Thyroid gland (tissue), 4 donors: ENCODE measurements at regions not wholly inside any gene's neighbourhood (a gene's known extent, or its start where the extent isn't known, plus 50 kb on each side); places are given as distances from the start of the nearest gene placed in this dataset.

ENCODE experiments used
- DNase-seq, 2 donors: peaks; one replicate each; pipeline ENCODE4 v3.0.0-alpha.2; 2019
- H3K27ac ChIP-seq, 3 donors: fragments of 200-600 bp; sonication (generic); 1 replicate in 2 of 3; 2 replicates in 1 of 3; pipeline ENCODE4 v1.5.1; 2016 to 2019; ENCODE audit warnings: mild to moderate bottlenecking in 1 of 3, moderate library complexity in 1 of 3
- H3K27me3 ChIP-seq: fragments of 200-600 bp; sonication (generic); one replicate; pipeline ENCODE4 v1.5.1; 2019
- H3K36me3 ChIP-seq, 2 donors: fragments of 200-600 bp; sonication (generic); one replicate each; pipeline ENCODE4 v1.5.1; 2016 to 2019
- H3K4me1 ChIP-seq, 2 donors: fragments of 200-600 bp; sonication (generic); one replicate each; pipeline ENCODE4 v1.5.1; 2017 to 2019
- H3K4me3 ChIP-seq, 3 donors: fragments of 200-600 bp; sonication (generic); replicated peaks in 1 of 3; 1 replicate in 2 of 3; 2 replicates in 1 of 3; pipeline ENCODE4 v1.5.1; 2016; ENCODE audit warnings: mild to moderate bottlenecking in 1 of 3
- H3K9me3 ChIP-seq: fragments of 200-600 bp; sonication (generic); one replicate; pipeline ENCODE4 v1.5.1; 2017
- CTCF ChIP-seq, 6 experiments: fragments of 200-600 bp in 3 of 6; fragments of 450-650 bp in 3 of 6; sonication (generic) in 3 of 6; IDR thresholded peaks; one replicate each; pipeline ENCODE4 v1.5.1; 2016 to 2019; ENCODE audit warnings: antibody characterized with exemption in 6 of 6, mild to moderate bottlenecking in 2 of 6, inconsistent platforms in 1 of 6, moderate library complexity in 1 of 6
- POLR2A ChIP-seq, 2 donors: fragments of 450-650 bp; IDR thresholded peaks; one replicate each; pipeline ENCODE4 v1.6.1; 2017; ENCODE audit warnings: antibody characterized with exemption in 2 of 2, mild to moderate bottlenecking in 2 of 2, moderate library complexity in 1 of 2
- WGBS, 2 donors: methylation state at CpG; one replicate each; pipeline ENCODE4 v1.1.5; 2017; 5-methylcytosine and 5-hydroxymethylcytosine counted together
- intact Hi-C: fragments of 100-400 bp; cut with DNase I; formaldehyde crosslinking; loops from one replicate; pipeline ENCODE4 v1.15.1; 2023

- DNase-seq, result no peak
- Histone ChIP-seq H3K4me1 (no peaks in the 10 kb centered on the region), H3K27ac (no peak overlapping the region), H3K9me3 (no peaks in the 10 kb centered on the region), H3K4me3 (no peak overlapping the region), H3K27me3 (no peaks in the 10 kb centered on the region), H3K36me3 (no peaks in the 10 kb centered on the region)
- TF ChIP-seq CTCF (IDR thresholded peaks at IDR 0.05), result no peak
- TF ChIP-seq POLR2A (IDR thresholded peaks at IDR 0.05), result no peak
- intact Hi-C loops, result no loop called here
- 89 to 91% methylated on average over 3 of the region's 3 CpGs for WGBS, 2 donors
These were observed 521.5 kb upstream of the HTR2A start for GRCh38 chr13:47418206-47418920.

DNA sequence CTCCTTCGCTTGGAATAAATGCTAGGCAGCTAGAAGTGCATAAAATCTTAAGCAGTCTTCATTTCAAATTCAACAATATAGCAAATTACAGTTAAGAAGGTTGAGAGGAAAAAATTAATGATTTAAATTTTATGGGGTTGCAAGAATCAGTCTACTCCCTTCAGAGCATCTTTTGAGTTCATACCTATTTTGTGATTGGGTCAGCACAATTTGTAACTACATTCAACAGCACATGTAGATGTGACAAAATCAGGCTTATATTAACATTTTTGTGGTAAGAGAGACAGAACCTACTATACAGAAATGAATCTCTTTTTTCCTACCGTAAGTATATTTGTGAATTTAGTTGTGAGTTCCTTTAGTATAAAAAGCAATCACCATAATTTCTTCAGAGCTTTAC, 520.6 kb upstream of the HTR2A start:
- intact Hi-C loops, result no loop called here
- no peak overlapping the region for H3K4me3 ChIP-seq
- 93% methylated on average over 2 of the region's 2 CpGs for WGBS, 2 donors

DNA sequence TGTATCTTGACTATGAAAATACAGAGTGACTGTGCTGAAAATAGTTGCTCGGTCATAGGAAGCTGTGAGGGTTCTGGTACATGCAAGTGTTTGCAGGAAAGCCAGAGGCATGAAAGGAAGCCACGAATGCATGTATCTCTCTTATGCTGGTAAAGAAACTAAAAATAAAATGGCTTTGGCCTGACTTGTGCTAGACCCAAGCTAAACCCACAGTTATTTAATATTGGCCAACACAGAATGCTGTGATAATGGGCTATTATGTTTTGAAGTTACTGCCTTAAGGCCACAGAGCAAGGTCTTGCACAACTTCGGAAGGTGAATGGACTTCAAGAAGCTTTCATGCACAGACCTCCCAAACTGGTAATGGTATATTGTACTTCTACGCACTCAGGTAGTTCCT, 518.2 kb upstream of the HTR2A start:
- intact Hi-C loops, result no loop called here
- TF ChIP-seq POLR2A (IDR thresholded peaks at IDR 0.05), result no peak
- TF ChIP-seq CTCF (IDR thresholded peaks at IDR 0.05), result no peak
- Histone ChIP-seq H3K27me3 (no peaks in the 10 kb centered on the region), H3K27ac (no peak overlapping the region), H3K4me1 (no peaks in the 10 kb centered on the region), H3K9me3 (no peaks in the 10 kb centered on the region), H3K4me3 (no peak overlapping the region), H3K36me3 (no peaks in the 10 kb centered on the region)
- no peak for DNase-seq
- WGBS, 2 donors, result 81 to 89% methylated on average over 4 of the region's 4 CpGs

More for the DNA sequence above, 520.6 kb upstream of the HTR2A start:
- no peaks in the 10 kb centered on the region for H3K36me3 ChIP-seq
- DNase-seq, result no peak
- TF ChIP-seq CTCF (IDR thresholded peaks at IDR 0.05) (no peak), POLR2A (IDR thresholded peaks at IDR 0.05) (no peak)
- no peak overlapping the region for H3K27ac ChIP-seq
- no peaks in the 10 kb centered on the region for H3K9me3 ChIP-seq
- H3K27me3 ChIP-seq, result no peaks in the 10 kb centered on the region
- H3K4me1 ChIP-seq, result no peaks in the 10 kb centered on the region

DNA sequence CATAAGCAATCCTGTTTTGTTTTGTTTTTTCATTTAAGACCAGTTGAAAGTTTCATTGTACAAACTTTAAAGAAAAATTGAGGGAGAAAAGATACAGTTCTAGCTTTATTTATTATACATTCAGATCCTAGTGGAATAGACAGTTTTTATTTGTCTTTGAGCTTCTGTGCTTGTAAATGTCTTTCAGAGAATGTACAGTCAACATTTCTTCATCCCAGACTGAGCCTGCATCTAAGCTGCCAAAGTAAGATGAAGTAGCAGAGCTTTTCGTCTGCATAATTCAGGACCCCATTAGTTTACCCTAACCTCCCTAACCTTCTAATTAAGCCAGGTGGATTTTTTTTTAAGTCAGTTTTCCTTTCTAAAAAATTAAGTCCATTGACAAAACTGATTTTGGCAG, 516.7 kb upstream of the HTR2A start:
- no peak for DNase-seq
- no peak overlapping the region for H3K4me3 ChIP-seq
- no peaks in the 10 kb centered on the region for H3K27me3 ChIP-seq
- H3K27ac ChIP-seq, result no peak overlapping the region
- 55 to 59% methylated on average over 1 of the region's 1 CpG for WGBS, 2 donors
- H3K9me3 ChIP-seq, result no peaks in the 10 kb centered on the region
- no peaks in the 10 kb centered on the region for H3K4me1 ChIP-seq
- H3K36me3 ChIP-seq, result no peaks in the 10 kb centered on the region
- intact Hi-C loops, result no loop called here
- TF ChIP-seq POLR2A (IDR thresholded peaks at IDR 0.05) (no peak), CTCF (IDR thresholded peaks at IDR 0.05) (no peak)

GRCh38 chr13:47413112-47413511, 516.3 kb upstream of the HTR2A start:
- 87 to 89% methylated on average over 3 of the region's 3 CpGs for WGBS, 2 donors
- H3K4me1 ChIP-seq, result no peaks in the 10 kb centered on the region
- intact Hi-C loops, result no loop called here
- no peak for DNase-seq
- TF ChIP-seq POLR2A (IDR thresholded peaks at IDR 0.05) (no peak), CTCF (IDR thresholded peaks at IDR 0.05) (no peak)
- no peak overlapping the region for H3K27ac ChIP-seq
- H3K4me3 ChIP-seq, result no peak overlapping the region
- no peaks in the 10 kb centered on the region for H3K36me3 ChIP-seq
- no peaks in the 10 kb centered on the region for H3K27me3 ChIP-seq
- no peaks in the 10 kb centered on the region for H3K9me3 ChIP-seq
